Glutamatergic neuron (in vitro differentiated cells): ENCODE measurements at regions not wholly inside any gene's neighbourhood (a gene's known extent, or its start where the extent isn't known, plus 50 kb on each side); places are given as distances from the start of the nearest gene placed in this dataset.

Experiments
- DNase-seq: peaks from one replicate; pipeline ENCODE4 v3.0.0; 2022
- H3K27ac Mint-ChIP-seq: one replicate; pipeline ENCODE4 v1.8.0; 2020; ENCODE audit warnings: mild to moderate bottlenecking, mixed read lengths, inconsistent platforms; ENCODE audit not compliant: unreplicated experiment
- H3K27me3 Mint-ChIP-seq: one replicate; pipeline ENCODE4 v1.8.0; 2020; ENCODE audit warnings: mild to moderate bottlenecking, moderate library complexity, mixed read lengths, inconsistent platforms; ENCODE audit not compliant: unreplicated experiment
- H3K36me3 Mint-ChIP-seq: one replicate; pipeline ENCODE4 v1.8.0; 2020; ENCODE audit warnings: mild to moderate bottlenecking, mixed read lengths, inconsistent platforms; ENCODE audit not compliant: unreplicated experiment
- H3K4me1 Mint-ChIP-seq: one replicate; pipeline ENCODE4 v1.8.0; 2020; ENCODE audit warnings: mild to moderate bottlenecking, low read depth, mixed read lengths, inconsistent platforms; ENCODE audit not compliant: unreplicated experiment
- H3K4me3 Mint-ChIP-seq: one replicate; pipeline ENCODE4 v1.8.0; 2020; ENCODE audit warnings: mild to moderate bottlenecking, mixed read lengths, inconsistent platforms; ENCODE audit not compliant: unreplicated experiment
- H3K9me3 Mint-ChIP-seq: one replicate; pipeline ENCODE4 v1.8.0; 2020; ENCODE audit warnings: mild to moderate bottlenecking, moderate library complexity, mixed read lengths, inconsistent platforms; ENCODE audit not compliant: unreplicated experiment
- TF ChIP-seq, protein P1 (sequence below): fragments of 200-600 bp; sonication (generic); IDR thresholded peaks from one replicate; pipeline ENCODE4 v1.5.0; 2021; ENCODE audit not compliant: partially characterized antibody, unreplicated experiment

DNA sequence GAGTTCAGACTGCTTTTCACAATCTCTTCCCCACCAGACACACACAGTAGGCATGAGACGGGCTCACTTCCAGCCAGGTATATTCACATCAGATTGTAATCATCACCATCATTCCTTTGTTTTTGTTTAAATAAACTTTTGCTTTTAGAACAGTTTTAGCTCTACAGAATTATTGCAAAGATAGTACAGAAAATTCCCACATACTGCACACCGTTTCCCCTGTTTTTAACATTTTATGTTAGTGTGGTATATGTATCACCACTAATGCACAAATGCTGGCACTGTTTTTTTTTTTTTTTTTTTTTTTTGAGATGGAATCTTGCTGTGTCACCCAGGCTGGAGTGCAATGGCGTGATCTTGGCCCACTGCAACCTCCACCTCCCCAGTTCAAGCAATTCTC is 83.3 kb upstream of the ANO1 start:
- Mint-ChIP-seq H3K4me1 (no peaks in the 10 kb centered on the region), H3K27me3 (peaks cover 10% of the 10 kb centered on the region), H3K9me3 (peaks cover 2% of the 10 kb centered on the region), H3K36me3 (peaks cover 9% of the 10 kb centered on the region), H3K4me3 (no peak overlapping the region), H3K27ac (no peak overlapping the region)
- TF ChIP-seq, protein P1, sequence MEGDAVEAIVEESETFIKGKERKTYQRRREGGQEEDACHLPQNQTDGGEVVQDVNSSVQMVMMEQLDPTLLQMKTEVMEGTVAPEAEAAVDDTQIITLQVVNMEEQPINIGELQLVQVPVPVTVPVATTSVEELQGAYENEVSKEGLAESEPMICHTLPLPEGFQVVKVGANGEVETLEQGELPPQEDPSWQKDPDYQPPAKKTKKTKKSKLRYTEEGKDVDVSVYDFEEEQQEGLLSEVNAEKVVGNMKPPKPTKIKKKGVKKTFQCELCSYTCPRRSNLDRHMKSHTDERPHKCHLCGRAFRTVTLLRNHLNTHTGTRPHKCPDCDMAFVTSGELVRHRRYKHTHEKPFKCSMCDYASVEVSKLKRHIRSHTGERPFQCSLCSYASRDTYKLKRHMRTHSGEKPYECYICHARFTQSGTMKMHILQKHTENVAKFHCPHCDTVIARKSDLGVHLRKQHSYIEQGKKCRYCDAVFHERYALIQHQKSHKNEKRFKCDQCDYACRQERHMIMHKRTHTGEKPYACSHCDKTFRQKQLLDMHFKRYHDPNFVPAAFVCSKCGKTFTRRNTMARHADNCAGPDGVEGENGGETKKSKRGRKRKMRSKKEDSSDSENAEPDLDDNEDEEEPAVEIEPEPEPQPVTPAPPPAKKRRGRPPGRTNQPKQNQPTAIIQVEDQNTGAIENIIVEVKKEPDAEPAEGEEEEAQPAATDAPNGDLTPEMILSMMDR: no peak
- no peak for DNase-seq

DNA sequence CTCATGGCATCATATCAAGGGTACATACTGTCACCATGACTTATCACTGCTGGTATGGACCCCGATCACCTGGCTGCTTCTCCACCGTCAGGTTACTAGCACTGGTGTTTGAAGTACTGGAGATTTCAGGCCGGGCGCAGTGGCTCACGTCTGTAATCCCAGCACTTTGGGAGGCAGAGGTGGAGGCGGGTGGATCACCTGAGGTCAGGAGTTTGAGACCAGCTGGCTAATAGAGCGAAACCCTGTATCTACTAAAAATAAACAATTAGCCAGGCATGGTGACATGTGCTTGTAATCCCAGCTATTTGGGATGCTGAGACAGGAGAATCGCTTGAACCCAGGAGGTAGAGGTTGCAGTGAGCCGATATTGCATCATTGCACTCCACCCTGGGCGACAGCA is 82.4 kb upstream of the ANO1 start:
- H3K27me3 Mint-ChIP-seq: peaks cover 10% of the 10 kb centered on the region
- peaks cover 9% of the 10 kb centered on the region for H3K36me3 Mint-ChIP-seq
- H3K4me3 Mint-ChIP-seq: no peak overlapping the region
- peaks cover 2% of the 10 kb centered on the region for H3K9me3 Mint-ChIP-seq
- no peak for DNase-seq
- H3K27ac Mint-ChIP-seq: no peak overlapping the region
- TF ChIP-seq, protein P1: no peak
- no peaks in the 10 kb centered on the region for H3K4me1 Mint-ChIP-seq

DNA sequence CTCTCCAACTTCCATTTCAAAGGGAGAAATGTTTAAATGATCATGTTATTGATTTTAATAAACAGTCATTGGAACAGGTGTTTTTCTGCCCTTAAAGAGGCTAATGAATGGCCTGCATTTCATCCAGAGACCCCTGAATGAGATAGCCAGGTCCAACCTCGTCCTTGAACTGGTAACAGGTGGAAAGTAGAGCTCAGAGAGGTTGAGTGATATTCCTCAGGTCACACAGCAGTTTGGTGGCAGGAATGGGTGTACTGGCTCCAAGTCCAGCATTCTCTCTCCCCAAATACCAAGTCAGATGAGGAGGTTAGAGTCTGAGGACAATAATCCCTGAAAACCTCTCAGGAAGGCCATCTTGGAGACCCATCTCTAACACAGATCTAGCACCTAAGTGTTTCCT is 81.7 kb upstream of the ANO1 start:
- Mint-ChIP-seq H3K9me3 (peaks cover 2% of the 10 kb centered on the region), H3K4me1 (no peaks in the 10 kb centered on the region), H3K27me3 (peaks cover 10% of the 10 kb centered on the region), H3K36me3 (peaks cover 9% of the 10 kb centered on the region), H3K27ac (no peak overlapping the region), H3K4me3 (no peak overlapping the region)
- DNase-seq: no peak
- TF ChIP-seq, protein P1: no peak

DNA sequence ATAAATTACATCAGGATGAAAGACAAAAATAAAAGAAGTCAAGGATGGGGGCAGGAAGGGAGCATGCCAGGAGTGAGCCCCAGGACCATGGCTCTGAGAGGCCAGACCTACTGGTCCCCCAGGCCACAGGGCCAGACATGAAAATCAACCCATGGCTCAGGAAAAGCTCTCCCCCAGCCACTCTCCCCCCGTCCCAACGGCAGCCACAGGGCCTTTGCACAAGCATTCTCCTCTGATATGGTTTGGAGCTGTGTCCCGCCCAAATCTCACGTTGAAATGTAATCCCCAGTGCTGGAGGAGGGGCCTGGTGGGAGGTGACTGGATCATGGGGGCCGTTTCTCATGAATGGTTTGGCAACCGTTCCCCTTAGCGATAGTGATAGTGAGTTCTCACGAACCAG is 80.8 kb upstream of the ANO1 start:
- Mint-ChIP-seq H3K27me3 (peaks cover 10% of the 10 kb centered on the region), H3K4me3 (no peak overlapping the region), H3K9me3 (peaks cover 2% of the 10 kb centered on the region), H3K27ac (no peak overlapping the region), H3K4me1 (no peaks in the 10 kb centered on the region), H3K36me3 (peaks cover 9% of the 10 kb centered on the region)
- no peak for DNase-seq
- TF ChIP-seq, protein P1: no peak

DNA sequence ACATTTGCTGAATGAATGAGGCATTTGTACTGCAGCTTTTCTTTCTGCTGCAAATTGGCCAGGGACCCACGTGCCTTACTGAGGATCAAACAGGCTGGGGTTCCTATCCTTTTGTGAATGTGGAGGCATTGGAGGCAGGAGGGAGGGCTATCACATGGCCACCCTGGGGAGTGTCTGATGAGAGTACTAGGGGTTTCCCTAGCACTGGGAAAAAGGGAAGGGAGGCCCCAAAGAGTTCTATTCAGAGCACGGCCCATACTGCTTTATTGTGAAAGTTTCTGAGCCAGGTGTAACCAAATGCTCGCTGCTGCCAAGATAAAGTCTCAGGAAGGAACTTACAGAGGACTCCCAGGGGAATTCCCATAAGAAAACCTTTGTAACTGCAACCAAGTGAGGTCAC is 78.4 kb upstream of the ANO1 start:
- Mint-ChIP-seq H3K27ac (no peak overlapping the region), H3K36me3 (peaks cover 1% of the 10 kb centered on the region), H3K4me3 (no peak overlapping the region), H3K4me1 (no peaks in the 10 kb centered on the region), H3K27me3 (peaks cover 7% of the 10 kb centered on the region), H3K9me3 (no peaks in the 10 kb centered on the region)
- TF ChIP-seq, protein P1: no peak
- no peak for DNase-seq
